Stimulated activated CD4-positive, alpha-beta T cell treated with anti-CD3 and anti-CD28 coated beads, Interleukin-2, amount 100 ng/mL, for 48 hours (primary cell): ENCODE measurements at regions not wholly inside any gene's neighbourhood (a gene's known extent, or its start where the extent isn't known, plus 50 kb on each side); places are given as distances from the start of the nearest gene placed in this dataset.
"Not testable (repeated sequence)": the region's sequence is repeated elsewhere in the genome, so short reads cannot be mapped to it uniquely, and the experiment has no call there.

Experiments used
- DNase-seq, 2 donors: peaks; one replicate each; pipeline ENCODE4 v3.0.0-alpha.2; 2020

DNA sequence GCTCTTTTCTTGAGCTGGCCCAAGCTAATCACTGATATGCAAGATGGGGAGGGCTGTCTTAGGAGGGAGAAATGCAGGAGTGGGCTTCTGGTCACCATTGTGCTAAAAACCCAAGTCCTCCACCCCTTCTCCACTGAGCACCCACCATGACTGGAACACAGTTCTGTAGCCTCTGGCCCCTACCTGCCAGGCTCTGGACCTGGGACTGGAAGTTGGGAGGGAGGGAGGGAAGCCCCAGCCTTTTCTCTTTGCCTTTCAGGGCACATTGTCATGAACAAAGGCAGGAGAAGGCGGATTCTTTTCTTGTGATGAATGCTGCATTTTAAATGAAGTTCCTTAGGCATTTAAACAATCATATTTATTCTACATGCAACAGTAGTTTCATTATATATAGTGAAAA is 559.1 kb upstream of the TRPC7 start:
- DNase-seq: no peak

DNA sequence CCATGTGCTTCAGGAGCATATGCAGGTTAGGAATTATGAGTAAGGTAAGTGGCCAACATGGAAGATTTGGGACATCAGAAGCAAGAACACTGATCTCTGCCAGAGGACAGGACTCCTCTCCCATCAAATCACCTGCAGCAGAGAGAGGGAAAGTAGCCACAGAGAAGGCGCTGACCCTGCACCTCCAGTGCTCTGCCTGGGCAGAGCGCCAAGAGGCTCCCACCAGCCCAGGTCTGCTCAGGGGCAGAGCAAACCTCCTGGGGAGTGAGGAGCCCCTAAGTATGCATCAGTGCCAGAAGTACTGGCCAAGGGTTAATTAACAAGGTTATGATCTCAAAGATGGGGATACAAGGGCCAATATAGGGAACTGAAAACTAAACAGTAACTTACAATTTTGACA is 545.3 kb upstream of the TRPC7 start:
- no peak for DNase-seq

DNA sequence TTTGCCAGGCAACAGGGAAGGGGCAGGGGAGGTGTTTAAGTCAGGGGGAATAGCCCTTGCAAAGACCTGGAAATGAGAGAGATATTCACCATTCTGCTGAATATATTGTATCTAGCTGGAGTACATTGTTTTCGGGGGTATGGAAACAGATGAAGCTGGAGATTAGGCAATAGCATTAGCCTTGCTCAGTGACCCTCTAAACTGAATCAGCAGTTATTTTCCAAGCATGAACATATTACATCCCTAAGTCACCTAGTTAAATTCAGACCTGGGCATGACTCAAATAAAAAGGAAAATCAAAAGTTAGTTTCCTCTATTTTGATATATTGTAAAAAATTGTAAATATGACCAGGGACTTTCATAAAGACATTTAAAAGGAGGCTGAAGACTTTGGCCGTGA is 544.6 kb upstream of the TRPC7 start:
- DNase-seq: no peak

DNA sequence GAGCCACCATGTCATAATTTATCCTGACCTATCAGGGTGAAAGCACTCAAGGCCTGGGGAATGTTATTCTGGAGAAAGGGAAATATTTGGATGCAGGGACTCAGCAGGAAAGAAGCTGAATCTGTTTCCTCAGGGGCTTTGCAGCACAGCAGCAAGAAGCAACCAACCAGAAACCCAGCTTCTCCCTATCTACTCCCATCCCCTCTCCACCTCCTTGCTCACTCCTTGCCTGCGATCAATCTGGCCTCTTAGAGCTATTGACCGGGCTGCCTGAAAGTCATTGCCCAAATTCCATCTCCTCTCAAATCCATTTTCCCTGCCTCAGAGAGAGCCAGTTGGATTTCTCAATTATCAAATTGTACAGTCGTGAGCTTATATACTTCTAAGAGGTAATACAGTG is 542.0 kb upstream of the TRPC7 start:
- DNase-seq: no peak

- no peak for DNase-seq
Measured at GRCh38 chr5:136906545-136906944, 541.2 kb upstream of the TRPC7 start.

DNA sequence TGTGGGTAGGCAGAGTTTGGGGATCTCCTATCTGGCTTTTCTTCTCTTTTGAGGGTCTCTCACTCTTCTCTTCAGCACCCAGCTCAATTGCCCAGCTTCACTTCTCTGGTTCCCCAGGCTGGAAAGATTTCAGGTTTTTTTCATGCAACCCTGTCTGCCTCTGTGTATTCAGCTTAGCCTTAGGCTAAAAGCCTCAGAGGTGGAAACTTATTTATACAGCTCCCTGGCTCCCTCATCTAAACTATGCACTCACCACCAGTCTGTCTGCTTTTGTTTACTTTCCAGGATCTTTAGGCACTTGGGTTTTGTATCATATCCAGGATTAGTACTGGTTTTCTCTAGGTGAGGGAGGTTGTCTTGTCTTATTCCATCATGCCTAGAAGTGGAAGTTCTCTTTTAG is 540.2 kb upstream of the TRPC7 start:
- no peak for DNase-seq

GRCh38 chr5:136894070-136894469 is 528.7 kb upstream of the TRPC7 start:
- no peak for DNase-seq

- DNase-seq: no peak
Measured at GRCh38 chr5:136892000-136892399, 526.7 kb upstream of the TRPC7 start.

DNA sequence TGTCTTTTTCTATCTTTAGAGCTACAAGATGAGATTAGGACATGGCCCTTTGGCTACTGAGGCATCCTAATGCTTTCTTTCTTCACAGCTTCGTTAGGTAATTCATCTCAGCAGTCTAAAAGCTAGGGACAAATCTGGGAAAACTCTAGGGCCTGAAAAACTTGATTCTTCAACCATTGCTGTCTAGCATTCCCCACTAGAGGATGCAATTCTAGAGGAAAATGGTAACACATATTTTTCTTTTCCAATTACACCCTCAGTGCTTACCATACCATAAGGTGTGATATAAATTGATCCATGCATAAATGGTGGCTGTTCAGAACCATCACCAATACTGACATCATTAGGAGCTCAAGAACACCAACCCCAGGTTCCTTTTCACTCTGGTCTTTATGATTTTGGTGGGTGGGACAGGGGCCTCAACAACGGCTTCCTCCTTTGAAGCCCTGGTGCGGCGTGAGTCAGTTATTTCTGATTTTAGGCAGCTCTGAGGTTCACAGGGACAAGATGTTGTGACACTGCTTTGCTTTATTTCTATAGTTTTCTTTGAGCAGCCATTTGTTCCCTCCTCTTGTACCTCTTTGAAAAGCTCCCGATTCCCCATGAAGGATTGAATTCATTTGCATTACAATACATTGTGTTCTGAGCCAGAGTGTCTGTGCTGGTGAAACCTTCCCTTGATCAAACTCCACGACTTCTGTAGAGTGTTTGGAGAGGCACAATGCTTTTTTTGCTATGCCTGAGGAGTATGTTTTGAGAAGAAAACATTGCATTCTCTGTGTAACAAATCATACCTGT is 526.0 kb upstream of the TRPC7 start:
- DNase-seq: no peak

- DNase-seq: no peak
Measured at GRCh38 chr5:136890431-136891148, 525.2 kb upstream of the TRPC7 start.

DNA sequence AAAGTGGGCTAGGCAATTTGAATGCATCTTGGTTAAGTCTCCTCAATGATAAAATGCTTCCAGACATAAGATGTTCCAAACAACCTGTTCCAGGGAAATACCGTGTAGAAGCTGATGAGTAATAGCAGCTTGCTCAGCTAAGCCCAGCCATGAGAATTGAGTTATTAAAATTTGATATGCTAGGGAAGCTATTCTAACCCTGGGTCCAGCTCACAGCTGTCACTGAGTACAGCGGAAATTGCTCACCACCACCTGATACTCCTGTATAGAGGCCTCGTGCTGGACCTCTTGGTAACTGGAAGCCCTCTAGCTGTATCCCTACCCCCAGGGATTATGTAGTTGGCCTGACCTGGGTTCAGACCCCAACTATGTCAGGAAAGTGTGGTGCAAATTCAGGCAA is 521.3 kb upstream of the TRPC7 start:
- no peak for DNase-seq

DNA sequence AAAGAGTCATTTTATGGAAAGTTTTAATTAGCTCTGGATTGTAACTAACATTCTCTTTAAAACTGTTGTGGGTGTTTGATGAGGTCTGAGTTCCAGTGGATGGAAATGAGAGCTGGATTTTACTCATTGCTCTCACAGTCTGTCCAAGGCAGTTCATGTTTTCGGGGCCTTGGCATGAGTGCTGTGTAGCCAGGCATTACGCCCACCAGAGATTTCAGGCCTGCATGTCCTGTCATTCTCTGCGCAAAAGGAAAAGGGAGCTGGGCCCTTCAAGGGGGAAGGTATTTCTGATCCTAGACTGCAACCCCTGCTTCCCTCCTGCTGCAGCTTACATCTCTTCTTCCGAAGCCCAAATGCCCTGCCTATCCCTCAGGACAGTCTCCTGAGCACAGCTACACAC is 499.6 kb upstream of the TRPC7 start:
- no peak for DNase-seq

GRCh38 chr5:136856648-136857047 is 491.3 kb upstream of the TRPC7 start:
- no peak for DNase-seq

DNA sequence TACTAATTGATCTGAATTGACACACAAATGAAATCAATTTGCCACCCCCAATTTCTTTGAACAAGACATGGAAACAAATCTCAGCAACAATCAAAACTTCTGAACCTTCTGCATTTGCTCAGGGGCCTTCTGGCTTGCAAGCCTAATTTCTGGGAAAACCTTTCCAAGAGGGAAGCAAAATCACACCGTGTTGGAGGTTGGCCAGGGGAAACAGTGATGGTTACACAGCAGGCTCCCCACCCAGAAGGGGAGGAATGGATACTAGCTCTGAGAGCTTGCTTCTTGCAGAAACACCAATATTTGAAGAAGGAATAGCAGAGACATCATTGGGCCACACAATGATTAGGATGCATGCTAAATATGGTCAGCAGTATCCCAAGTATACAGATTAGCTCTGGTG is 488.6 kb upstream of the TRPC7 start:
- no peak for DNase-seq

DNA sequence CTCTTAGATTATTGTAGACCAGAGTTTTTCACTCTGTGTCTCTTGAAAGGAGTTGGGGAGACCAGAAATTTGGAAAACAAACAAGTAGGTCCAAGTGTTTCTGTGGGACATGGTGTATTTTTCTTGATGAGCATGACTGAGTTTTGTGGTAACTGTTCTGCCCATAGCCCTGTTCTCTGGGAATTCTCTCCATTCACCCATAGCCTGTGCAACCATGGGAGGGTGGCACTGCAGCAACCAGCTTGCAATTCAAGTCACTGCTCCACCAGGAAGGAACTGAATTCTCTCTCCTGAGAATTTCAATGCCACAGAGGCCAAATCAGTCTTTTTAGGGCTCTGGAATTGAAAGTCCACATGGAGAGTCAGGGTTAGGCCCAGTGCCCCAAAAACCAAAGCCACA is 475.3 kb upstream of the TRPC7 start:
- no peak for DNase-seq

DNA sequence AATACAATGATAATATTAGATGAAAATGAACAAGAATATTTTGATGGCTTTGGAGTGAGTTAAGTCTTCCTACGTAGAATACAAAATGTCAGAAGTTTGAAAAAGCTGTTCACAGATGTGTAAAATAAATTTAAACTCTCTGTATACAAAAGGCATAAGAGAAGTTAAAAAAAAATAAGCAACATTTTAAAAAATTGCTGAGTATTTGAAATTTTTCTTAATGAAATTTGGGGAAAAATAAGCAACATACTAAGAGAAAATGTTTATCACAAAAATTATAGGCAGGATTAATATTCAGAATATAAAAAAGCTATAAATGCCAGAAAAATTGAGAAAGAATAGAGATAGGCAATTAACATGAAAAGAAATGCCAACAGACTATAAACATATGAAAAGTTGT is 470.7 kb upstream of the TRPC7 start:
- DNase-seq: no peak

GRCh38 chr5:136820848-136821247 is 455.5 kb upstream of the TRPC7 start:
- no peak for DNase-seq

GRCh38 chr5:136819526-136820302 is 454.4 kb upstream of the TRPC7 start:
- no peak for DNase-seq

- DNase-seq: no peak
Measured at GRCh38 chr5:136816327-136816726, 451.0 kb upstream of the TRPC7 start.

DNA sequence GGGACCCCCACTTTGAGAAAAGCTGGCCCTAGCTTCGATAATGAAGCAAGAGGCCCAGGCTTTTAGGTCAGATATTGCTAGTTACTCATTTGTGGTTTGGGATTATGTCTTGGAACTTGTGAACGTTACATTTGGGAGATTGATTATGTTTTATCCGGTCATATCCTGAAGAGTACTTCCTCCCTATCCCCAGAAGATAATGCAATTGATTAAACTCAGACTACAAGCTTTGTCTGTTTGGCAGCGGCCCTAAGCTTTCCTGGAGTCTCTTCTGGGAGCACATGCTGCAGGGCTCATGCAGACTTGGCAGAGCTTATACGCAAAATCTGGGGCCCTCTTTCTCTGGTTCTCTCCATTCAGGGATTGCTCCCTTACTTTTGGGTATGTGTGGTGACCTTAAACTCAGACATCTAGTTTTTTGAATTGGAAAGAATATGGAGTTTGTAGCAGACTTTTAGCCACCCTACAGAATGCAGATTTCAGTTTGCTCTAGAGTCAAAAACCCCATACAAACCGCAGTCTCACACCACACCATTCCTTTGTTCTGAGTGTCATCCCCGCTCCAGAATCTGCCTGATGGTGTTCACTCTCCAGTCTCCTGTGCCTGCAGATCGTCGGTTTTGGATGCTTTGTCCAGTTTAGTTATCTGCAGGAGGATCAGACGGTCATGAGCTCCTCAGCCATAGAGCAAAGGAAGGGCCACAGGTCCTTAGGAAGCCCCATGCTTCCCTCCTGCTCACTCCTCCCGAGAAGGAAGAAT is 449.5 kb upstream of the TRPC7 start:
- no peak for DNase-seq

GRCh38 chr5:136812270-136812669 is 446.9 kb upstream of the TRPC7 start:
- not testable (repeated sequence) for DNase-seq

- DNase-seq: no peak
Measured at GRCh38 chr5:136811551-136811950, 446.2 kb upstream of the TRPC7 start.

DNA sequence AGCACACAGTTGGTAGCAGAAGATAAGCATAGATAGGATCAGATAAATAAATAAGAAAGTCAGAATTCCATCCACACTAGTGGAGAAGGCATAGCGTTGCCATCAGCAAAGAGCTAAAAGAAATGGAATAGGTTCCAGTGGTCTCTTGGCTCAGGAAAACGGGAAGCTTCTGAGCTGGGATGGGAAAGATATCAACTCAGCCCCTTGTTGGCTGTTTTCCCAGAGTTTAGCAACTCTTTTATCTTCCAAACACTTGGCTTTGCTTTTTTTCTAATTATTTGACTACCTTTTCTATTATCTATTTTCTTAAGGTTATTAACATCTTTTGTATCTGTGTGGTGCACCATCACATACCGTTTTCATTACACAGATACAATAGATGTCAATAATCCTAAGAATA is 445.7 kb upstream of the TRPC7 start:
- DNase-seq: no peak
